ENCODE measurements at regions not wholly inside any gene's neighbourhood (a gene's known extent, or its start where the extent isn't known, plus 50 kb on each side); places are given as distances from the start of the nearest gene placed in this dataset.
"Not testable (repeated sequence)": the region's sequence is repeated elsewhere in the genome, so short reads cannot be mapped to it uniquely, and the experiment has no call there.

DNA sequence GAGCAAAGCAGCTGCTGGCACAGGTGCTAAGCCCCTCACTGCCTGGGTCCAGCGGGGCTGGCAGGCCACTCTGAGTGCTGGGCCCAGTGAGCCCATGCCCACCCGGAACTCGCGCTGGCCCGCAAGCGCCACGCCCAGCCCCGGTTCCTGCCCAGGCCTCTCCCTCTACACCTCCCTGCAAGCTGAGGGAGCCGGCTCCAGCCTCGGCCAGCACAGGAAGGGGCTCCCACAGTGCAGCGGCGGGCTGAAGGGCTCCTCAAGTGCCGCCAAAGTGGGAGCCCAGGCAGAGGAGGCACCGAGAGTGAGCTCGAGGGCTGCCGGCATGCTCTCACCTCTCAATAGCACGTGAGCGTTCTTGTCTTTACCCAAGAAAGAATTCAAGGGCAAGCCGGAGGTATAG is 219.5 kb upstream of the FRG2C start:
- H4K5ac ChIP-seq (ENCODE audit: low read depth, low read length); H3K27ac ChIP-seq (ENCODE audit: insufficient read depth, low read length); H3K14ac ChIP-seq (replicated peaks; ENCODE audit: low read depth, low read length); BruUV-seq (replicated peaks); H3K27me3 ChIP-seq (ENCODE audit: control insufficient read depth, insufficient read depth, low read length); CTCF ChIA-PET; in situ Hi-C loops (cut with MboI; ENCODE audit: low sequenced_read_pairs); ATAC-seq (ENCODE audit: low read depth); H3K4me3 ChIP-seq (ENCODE audit: insufficient read depth, low read depth, low read length); H3K18ac ChIP-seq (ENCODE audit: low read depth, low read length); H3K23ac ChIP-seq (ENCODE audit: low read depth, low read length); intact Hi-C loops (cut with micrococcal nuclease); H2BK5ac ChIP-seq (ENCODE audit: low read depth, low read length, poor library complexity, severe bottlenecking); H3K4ac ChIP-seq (ENCODE audit: low read depth, low read length); H2AFZ ChIP-seq (replicated peaks; ENCODE audit: low read length, poor library complexity); H4K8ac ChIP-seq (ENCODE audit: low read depth in 2 of 2, low read length in 2 of 2); H4K91ac ChIP-seq (ENCODE audit: insufficient read depth, low read depth, low read length); H3K4me2 ChIP-seq (ENCODE audit: low read depth, low read length); H2BK15ac ChIP-seq (ENCODE audit: low read depth, low read length); H3K4me1 ChIP-seq (ENCODE audit: control insufficient read depth, insufficient read depth, low read length); H2AK5ac ChIP-seq (ENCODE audit: low read depth, low read length); dilution Hi-C loops (cut with HindIII; ENCODE audit: low sequenced_read_pairs, unreplicated experiment); H4K20me1 ChIP-seq (ENCODE audit: insufficient read depth, low read length); H3K9me1 ChIP-seq (ENCODE audit: insufficient read depth, low read length); H2BK20ac ChIP-seq (ENCODE audit: low read depth, low read length); H3K36me3 ChIP-seq (ENCODE audit: control insufficient read depth, insufficient read depth, low read length); H2BK120ac ChIP-seq (ENCODE audit: low read depth, low read length); H3K79me1 ChIP-seq (ENCODE audit: low read depth in 1 of 2, low read length in 2 of 2); H3K9ac ChIP-seq (ENCODE audit: low read depth, low read length); H3K9me3 ChIP-seq (ENCODE audit: control insufficient read depth, insufficient read depth, low read length); POLR2A ChIA-PET (ENCODE audit: unreplicated experiment); H2AK9ac ChIP-seq (replicated peaks; ENCODE audit: low read depth, low read length, poor library complexity); H3K56ac ChIP-seq (ENCODE audit: extremely low read depth, insufficient read depth, low read length); DNase-seq: not testable (repeated sequence)
- WGBS, 2 experiments (ENCODE audit: extremely low coverage in 2 of 2, insufficient read length in 1 of 2) = 93% methylated on average over 3 of the region's 19 CpGs; no CpG with 5 or more reads in 1 of the 2 experiments

- H3K27me3 ChIP-seq (ENCODE audit: control insufficient read depth, insufficient read depth, low read length); dilution Hi-C loops (cut with HindIII; ENCODE audit: low sequenced_read_pairs, unreplicated experiment); H2BK15ac ChIP-seq (ENCODE audit: low read depth, low read length); H4K91ac ChIP-seq (ENCODE audit: insufficient read depth, low read depth, low read length); H2BK20ac ChIP-seq (ENCODE audit: low read depth, low read length); H2AK9ac ChIP-seq (replicated peaks; ENCODE audit: low read depth, low read length, poor library complexity); H3K23ac ChIP-seq (ENCODE audit: low read depth, low read length); H4K5ac ChIP-seq (ENCODE audit: low read depth, low read length); H3K4ac ChIP-seq (ENCODE audit: low read depth, low read length); H3K9me1 ChIP-seq (ENCODE audit: insufficient read depth, low read length); H3K4me2 ChIP-seq (ENCODE audit: low read depth, low read length); H2BK120ac ChIP-seq (ENCODE audit: low read depth, low read length); H3K9ac ChIP-seq (ENCODE audit: low read depth, low read length); H3K14ac ChIP-seq (replicated peaks; ENCODE audit: low read depth, low read length); H3K56ac ChIP-seq (ENCODE audit: extremely low read depth, insufficient read depth, low read length); H4K20me1 ChIP-seq (ENCODE audit: insufficient read depth, low read length); H3K4me1 ChIP-seq (ENCODE audit: control insufficient read depth, insufficient read depth, low read length); BruUV-seq (replicated peaks); H3K79me1 ChIP-seq (ENCODE audit: low read depth in 1 of 2, low read length in 2 of 2); H4K8ac ChIP-seq (ENCODE audit: low read depth in 2 of 2, low read length in 2 of 2); intact Hi-C loops (cut with micrococcal nuclease); H3K4me3 ChIP-seq (ENCODE audit: insufficient read depth, low read depth, low read length); H2AFZ ChIP-seq (replicated peaks; ENCODE audit: low read length, poor library complexity); H2BK5ac ChIP-seq (ENCODE audit: low read depth, low read length, poor library complexity, severe bottlenecking); H3K18ac ChIP-seq (ENCODE audit: low read depth, low read length); CTCF ChIA-PET; H3K36me3 ChIP-seq (ENCODE audit: control insufficient read depth, insufficient read depth, low read length); DNase-seq; H2AK5ac ChIP-seq (ENCODE audit: low read depth, low read length); in situ Hi-C loops (cut with MboI; ENCODE audit: low sequenced_read_pairs); ATAC-seq (ENCODE audit: low read depth); H3K9me3 ChIP-seq (ENCODE audit: control insufficient read depth, insufficient read depth, low read length); H3K27ac ChIP-seq (ENCODE audit: insufficient read depth, low read length); POLR2A ChIA-PET (ENCODE audit: unreplicated experiment): not testable (repeated sequence)
- WGBS, 2 experiments (ENCODE audit: extremely low coverage in 2 of 2, insufficient read length in 1 of 2) = 81% methylated on average over 3 of the region's 6 CpGs; no CpG with 5 or more reads in 1 of the 2 experiments
Measured at GRCh38 chr3:75445234-75445633, 218.9 kb upstream of the FRG2C start.

All from IMR-90 (cell line).